Common myeloid progenitor, CD34-positive (primary cell): ENCODE measurements at regions not wholly inside any gene's neighbourhood (a gene's known extent, or its start where the extent isn't known, plus 50 kb on each side); places are given as distances from the start of the nearest gene placed in this dataset.

ENCODE experiments used
- CTCF ChIA-PET: fragments of 350-600 bp; sonication (Branson Sonifier 250); formaldehyde crosslinking; loops from one replicate; lab custom pipeline; 2021; ENCODE audit warnings: antibody characterized with exemption; lab: Charles Lee
- POLR2A ChIA-PET: fragments of 350-600 bp; sonication (Branson Sonifier 250); formaldehyde crosslinking; loops from one replicate; lab custom pipeline; 2021; ENCODE audit warnings: antibody characterized with exemption; lab: Charles Lee
- DNase-seq, 3 donors: peaks; one replicate each; pipeline versions ENCODE4 v3.0.0 to v3.0.0-alpha.2; 2013
- H3K27ac ChIP-seq, 2 experiments: 1 replicate in 1 of 2; 2 replicates in 1 of 2; pipeline ENCODE4 v1.7.0; 2013; ENCODE audit warnings: inconsistent platforms in 2 of 2, low read length in 2 of 2, mild to moderate bottlenecking in 2 of 2, low read depth in 1 of 2, moderate library complexity in 1 of 2; ENCODE audit not compliant: severe bottlenecking in 2 of 2, insufficient read depth in 1 of 2, poor library complexity in 1 of 2
- H3K27me3 ChIP-seq, 5 experiments: replicated peaks in 2 of 5; 1 replicate in 3 of 5; 2 replicates in 2 of 5; pipeline versions ENCODE4 v1.6.1 to v1.7.0; 2013; ENCODE audit warnings: low read length in 4 of 5, mild to moderate bottlenecking in 2 of 5, moderate library complexity in 2 of 5, inconsistent platforms in 1 of 5; ENCODE audit not compliant: insufficient read depth in 5 of 5, control insufficient read depth in 4 of 5
- H3K36me3 ChIP-seq, 4 experiments: 1 replicate in 2 of 4; 2 replicates in 2 of 4; pipeline versions ENCODE4 v1.6.1 to v1.7.0; 2013; ENCODE audit warnings: low read length in 3 of 4, control low read depth in 1 of 4, mild to moderate bottlenecking in 1 of 4; ENCODE audit not compliant: control insufficient read depth in 4 of 4, insufficient read depth in 4 of 4
- H3K4me1 ChIP-seq, 4 experiments: 1 replicate in 3 of 4; 2 replicates in 1 of 4; pipeline versions ENCODE4 v1.6.1 to v1.7.1; 2013; ENCODE audit warnings: low read length in 3 of 4, mild to moderate bottlenecking in 3 of 4, control low read depth in 1 of 4, inconsistent platforms in 1 of 4, moderate library complexity in 1 of 4; ENCODE audit not compliant: control insufficient read depth in 4 of 4, insufficient read depth in 4 of 4; ENCODE audit errors: control extremely low read depth in 1 of 4
- H3K4me3 ChIP-seq, 7 experiments: 1 replicate in 4 of 7; 2 replicates in 3 of 7; pipeline versions ENCODE4 v1.5.1 to v1.7.0; 2013; ENCODE audit warnings: mild to moderate bottlenecking in 7 of 7, low read length in 6 of 7, moderate library complexity in 6 of 7, inconsistent platforms in 2 of 7, low read depth in 2 of 7, control low read depth in 1 of 7; ENCODE audit not compliant: insufficient read depth in 4 of 7, control insufficient read depth in 1 of 7; ENCODE audit errors: extremely low read depth in 1 of 7
- H3K9me3 ChIP-seq, 5 experiments: 1 replicate in 4 of 5; 2 replicates in 1 of 5; pipeline versions ENCODE4 v1.6.1 to v1.7.1; 2013; ENCODE audit warnings: low read length in 4 of 5, mild to moderate bottlenecking in 2 of 5, inconsistent platforms in 1 of 5, low read depth in 1 of 5, moderate library complexity in 1 of 5; ENCODE audit not compliant: control insufficient read depth in 4 of 5, insufficient read depth in 2 of 5; ENCODE audit errors: control extremely low read depth in 1 of 5
- WGBS: methylation state at CpG from one replicate; pipeline ENCODE4 v1.1.5; 2013; ENCODE audit not compliant: insufficient coverage; 5-methylcytosine and 5-hydroxymethylcytosine counted together

DNA sequence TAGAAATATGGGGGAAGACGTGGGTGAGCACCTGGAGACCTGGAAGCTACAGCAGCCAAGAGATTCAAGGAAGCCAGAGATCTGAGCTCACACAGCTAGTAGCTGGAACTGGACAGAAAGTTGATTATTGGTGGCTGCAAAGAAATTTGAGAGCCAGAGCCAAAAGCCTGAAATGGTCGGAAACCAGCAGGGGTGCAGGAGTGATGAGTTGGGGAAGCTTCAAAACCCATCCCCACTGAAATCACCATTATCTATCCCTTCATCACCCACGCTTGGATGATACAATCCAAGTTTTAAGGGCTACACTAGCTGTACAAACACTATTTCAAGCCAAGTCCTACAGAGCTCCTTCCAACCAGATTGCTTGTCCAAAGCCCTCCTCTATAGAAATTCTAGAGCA is 296.1 kb upstream of the NEBL start:
- Histone ChIP-seq H3K4me3 (no peak overlapping the region), H3K36me3 (no peaks in the 10 kb centered on the region), H3K27me3 (no peaks in the 10 kb centered on the region), H3K27ac (no peak overlapping the region), H3K9me3 (peaks cover 0 to 12% (median 6%) of the 10 kb centered on the region in 5 experiments), H3K4me1 (peaks cover 0 to 3% (median 0%) of the 10 kb centered on the region in 4 experiments)
- CTCF ChIA-PET: no interaction called here
- no peak for DNase-seq
- 100% methylated on average over 2 of the region's 3 CpGs for WGBS
- POLR2A ChIA-PET: no interaction called here

DNA sequence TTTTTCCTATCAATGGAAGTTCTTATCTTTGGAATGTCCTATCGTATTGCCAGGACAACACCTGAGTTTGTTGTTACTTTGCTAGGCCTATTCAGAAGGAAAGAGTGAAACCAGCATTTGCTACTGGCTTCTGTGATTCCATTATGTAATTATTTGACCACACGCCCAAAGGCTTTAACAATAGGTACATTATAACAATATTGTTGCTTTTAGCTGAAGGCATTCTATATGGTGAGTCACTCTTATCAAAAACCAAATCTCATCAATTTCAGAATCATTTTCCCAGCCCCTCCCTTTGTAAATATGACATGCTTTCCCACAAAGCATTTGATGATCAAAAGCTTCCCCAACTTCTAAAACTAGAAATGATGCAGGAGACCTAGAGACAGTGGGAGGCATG is 294.4 kb upstream of the NEBL start:
- peaks cover 0 to 3% (median 0%) of the 10 kb centered on the region in 4 experiments for H3K4me1 ChIP-seq
- H3K9me3 ChIP-seq: peaks cover 0 to 5% (median 0%) of the 10 kb centered on the region in 5 experiments
- no peak overlapping the region for H3K27ac ChIP-seq
- no peaks in the 10 kb centered on the region for H3K27me3 ChIP-seq
- no peak for DNase-seq
- no peak overlapping the region for H3K4me3 ChIP-seq
- 100% methylated on average over 1 of the region's 2 CpGs for WGBS
- POLR2A ChIA-PET: no interaction called here
- no peaks in the 10 kb centered on the region for H3K36me3 ChIP-seq
- CTCF ChIA-PET: no interaction called here

DNA sequence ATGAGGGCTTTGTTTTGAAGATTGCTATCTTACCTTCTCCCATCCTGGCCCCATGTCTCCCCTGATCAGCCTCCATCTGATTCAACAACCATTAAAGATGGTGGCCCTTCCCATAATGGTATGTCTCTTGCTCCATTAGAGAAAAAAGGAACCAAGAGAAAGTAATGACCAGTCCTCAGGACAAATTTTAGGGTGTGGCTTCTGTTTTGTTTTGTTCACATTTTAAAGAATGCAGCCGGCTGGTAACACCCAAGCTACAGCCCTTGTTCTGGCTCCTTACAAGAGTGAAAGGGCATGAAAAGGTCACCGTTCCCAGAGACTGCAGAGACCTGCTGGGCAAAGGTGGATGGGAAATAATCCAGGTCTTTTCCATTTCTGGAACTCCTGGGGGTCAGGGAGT is 287.9 kb upstream of the NEBL start:
- Histone ChIP-seq H3K27ac (no peak overlapping the region), H3K4me3 (no peak overlapping the region), H3K9me3 (peaks cover 0 to 2% (median 0%) of the 10 kb centered on the region in 5 experiments), H3K36me3 (no peaks in the 10 kb centered on the region), H3K4me1 (no peaks in the 10 kb centered on the region), H3K27me3 (no peaks in the 10 kb centered on the region)
- CTCF ChIA-PET: no interaction called here
- 95% methylated on average over 2 of the region's 2 CpGs for WGBS
- DNase-seq: no peak
- POLR2A ChIA-PET: no interaction called here

DNA sequence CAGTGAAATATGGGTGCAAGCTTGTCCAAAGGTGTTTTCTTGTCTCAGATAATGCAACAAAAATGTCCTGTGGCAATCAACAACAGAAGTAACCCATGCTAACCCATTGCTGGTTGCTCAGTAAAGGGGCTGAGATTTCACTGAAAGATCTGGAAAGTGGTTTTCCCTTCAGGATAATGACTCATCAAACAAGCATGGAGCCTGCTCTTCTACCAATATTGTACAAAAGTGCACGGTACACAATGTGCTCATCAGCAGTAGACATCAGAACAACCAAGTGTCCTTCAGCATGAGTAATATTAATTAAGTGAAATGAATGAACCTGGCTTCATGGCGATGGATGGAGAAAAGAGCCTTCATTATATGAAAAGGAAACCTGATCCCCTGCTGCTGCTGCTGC is 287.1 kb upstream of the NEBL start:
- H3K4me1 ChIP-seq: no peaks in the 10 kb centered on the region
- no CpG with 5 or more reads among the region's 2 CpGs for WGBS
- no peaks in the 10 kb centered on the region for H3K36me3 ChIP-seq
- DNase-seq: no peak
- H3K9me3 ChIP-seq: peaks cover 0 to 7% (median 0%) of the 10 kb centered on the region in 5 experiments
- CTCF ChIA-PET: no interaction called here
- H3K4me3 ChIP-seq: no peak overlapping the region
- H3K27me3 ChIP-seq: no peaks in the 10 kb centered on the region
- no peak overlapping the region for H3K27ac ChIP-seq
- POLR2A ChIA-PET: no interaction called here

DNA sequence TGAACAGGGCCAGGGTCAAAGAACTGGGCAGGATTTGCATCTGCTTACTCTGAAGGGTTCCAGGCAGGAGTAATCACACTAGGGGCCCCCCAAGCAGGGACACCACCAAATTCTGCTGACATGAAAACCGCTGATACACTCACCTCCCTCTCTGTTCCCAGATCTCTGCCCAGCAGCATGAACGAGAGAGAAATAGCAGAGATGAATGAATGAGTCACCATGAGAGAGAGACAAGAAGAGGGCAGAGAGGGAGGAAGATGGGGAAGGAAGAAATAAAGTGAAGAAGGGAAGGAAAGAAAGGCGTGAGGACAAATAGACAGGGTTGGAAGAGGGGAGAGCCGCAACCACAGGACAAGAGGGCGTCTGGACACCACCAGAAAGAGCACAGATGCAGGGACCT is 285.9 kb upstream of the NEBL start:
- peaks cover 0 to 5% (median 0%) of the 10 kb centered on the region in 5 experiments for H3K9me3 ChIP-seq
- POLR2A ChIA-PET: no interaction called here
- H3K4me1 ChIP-seq: no peaks in the 10 kb centered on the region
- CTCF ChIA-PET: no interaction called here
- H3K27ac ChIP-seq: no peak overlapping the region
- no peaks in the 10 kb centered on the region for H3K36me3 ChIP-seq
- whole genome bisulfite sequencing: 96% methylated on average over 4 of the region's 5 CpGs
- DNase-seq: no peak
- H3K4me3 ChIP-seq: no peak overlapping the region
- no peaks in the 10 kb centered on the region for H3K27me3 ChIP-seq

DNA sequence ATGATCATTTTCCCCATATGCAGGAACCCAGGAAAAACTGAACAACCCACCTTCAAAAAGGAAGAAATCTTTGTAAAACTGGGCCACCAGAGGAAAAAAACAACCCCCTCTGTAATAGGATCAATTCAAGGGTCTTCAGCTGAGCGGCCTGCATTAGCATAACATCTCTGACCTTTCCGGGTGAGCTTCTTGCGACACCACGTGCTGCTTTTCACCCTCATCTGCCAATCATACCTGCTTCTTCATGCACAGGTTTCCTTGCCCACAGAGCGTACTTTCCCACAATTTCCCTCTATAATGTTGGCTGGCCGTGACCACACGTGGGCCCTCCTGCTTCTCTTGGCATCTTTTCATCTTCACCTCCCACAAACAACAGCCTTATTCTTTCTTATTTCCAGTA is 284.3 kb upstream of the NEBL start:
- ChIA-PET CTCF (no interaction called here), POLR2A (no interaction called here)
- WGBS: 82% methylated on average over 7 of the region's 7 CpGs

DNA sequence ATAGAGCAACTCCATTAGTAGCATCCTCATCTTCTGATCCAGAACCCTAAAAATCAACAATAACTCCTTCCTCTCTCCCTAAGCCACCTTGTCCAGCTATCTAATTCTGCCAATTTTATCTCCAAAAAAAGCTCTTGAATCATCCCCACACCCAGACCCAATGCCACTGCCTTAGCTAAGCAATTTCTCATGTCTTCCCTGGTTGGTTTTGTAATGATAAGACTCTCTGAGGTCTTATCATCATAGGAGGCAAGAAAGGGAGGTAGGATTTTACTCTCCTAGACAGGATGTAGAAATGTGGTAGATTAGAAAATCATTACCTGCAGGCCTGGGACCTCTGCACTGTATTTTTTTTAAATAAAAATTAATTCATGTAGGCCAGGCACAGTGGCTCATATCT is 283.5 kb upstream of the NEBL start:
- peaks cover 0 to 5% (median 0%) of the 10 kb centered on the region in 5 experiments for H3K9me3 ChIP-seq
- no peaks in the 10 kb centered on the region for H3K4me1 ChIP-seq
- H3K36me3 ChIP-seq: no peaks in the 10 kb centered on the region
- POLR2A ChIA-PET: no interaction called here
- peaks cover 2 to 18% (median 4%) of the 10 kb centered on the region in 5 experiments for H3K27me3 ChIP-seq
- CTCF ChIA-PET: no interaction called here
- H3K27ac ChIP-seq: no peak overlapping the region
- H3K4me3 ChIP-seq: no peak overlapping the region
- DNase-seq: no peak

More for the DNA sequence above, 284.3 kb upstream of the NEBL start:
- Histone ChIP-seq H3K36me3 (no peaks in the 10 kb centered on the region), H3K9me3 (peaks cover 0 to 5% (median 0%) of the 10 kb centered on the region in 5 experiments), H3K4me1 (no peaks in the 10 kb centered on the region), H3K27me3 (peaks cover 0 to 10% (median 2%) of the 10 kb centered on the region in 5 experiments), H3K27ac (no peak overlapping the region), H3K4me3 (no peak overlapping the region)
- DNase-seq: no peak
